ENCODE measurements at regions not wholly inside any gene's neighbourhood (a gene's known extent, or its start where the extent isn't known, plus 50 kb on each side); places are given as distances from the start of the nearest gene placed in this dataset.

DNA sequence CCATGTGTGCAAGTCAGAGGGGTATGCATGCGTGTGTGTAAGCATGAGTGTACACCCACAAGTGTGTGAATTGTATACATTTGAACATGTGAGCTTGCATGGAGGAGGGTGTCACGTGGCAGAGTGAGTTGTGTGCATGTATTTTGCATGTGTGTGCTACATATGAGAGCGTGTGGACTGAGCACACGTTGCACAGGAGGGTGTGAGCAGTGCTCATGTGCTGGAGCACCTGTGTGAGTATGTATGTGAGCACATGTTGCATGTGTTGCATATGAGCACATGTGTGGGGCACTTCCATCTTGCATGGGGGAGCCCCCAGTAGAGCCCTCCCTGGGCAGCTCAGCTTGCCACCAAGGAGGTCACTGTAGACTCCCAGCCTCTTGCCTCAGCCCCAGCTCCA is 180.2 kb upstream of the MYL2 start:
- DNase-seq = no peak

- DNase-seq = no peak
Measured at GRCh38 chr12:111100003-111100402, 179.6 kb upstream of the MYL2 start.

- DNase-seq = no peak
Measured at GRCh38 chr12:111099186-111099585, 178.8 kb upstream of the MYL2 start.

DNA sequence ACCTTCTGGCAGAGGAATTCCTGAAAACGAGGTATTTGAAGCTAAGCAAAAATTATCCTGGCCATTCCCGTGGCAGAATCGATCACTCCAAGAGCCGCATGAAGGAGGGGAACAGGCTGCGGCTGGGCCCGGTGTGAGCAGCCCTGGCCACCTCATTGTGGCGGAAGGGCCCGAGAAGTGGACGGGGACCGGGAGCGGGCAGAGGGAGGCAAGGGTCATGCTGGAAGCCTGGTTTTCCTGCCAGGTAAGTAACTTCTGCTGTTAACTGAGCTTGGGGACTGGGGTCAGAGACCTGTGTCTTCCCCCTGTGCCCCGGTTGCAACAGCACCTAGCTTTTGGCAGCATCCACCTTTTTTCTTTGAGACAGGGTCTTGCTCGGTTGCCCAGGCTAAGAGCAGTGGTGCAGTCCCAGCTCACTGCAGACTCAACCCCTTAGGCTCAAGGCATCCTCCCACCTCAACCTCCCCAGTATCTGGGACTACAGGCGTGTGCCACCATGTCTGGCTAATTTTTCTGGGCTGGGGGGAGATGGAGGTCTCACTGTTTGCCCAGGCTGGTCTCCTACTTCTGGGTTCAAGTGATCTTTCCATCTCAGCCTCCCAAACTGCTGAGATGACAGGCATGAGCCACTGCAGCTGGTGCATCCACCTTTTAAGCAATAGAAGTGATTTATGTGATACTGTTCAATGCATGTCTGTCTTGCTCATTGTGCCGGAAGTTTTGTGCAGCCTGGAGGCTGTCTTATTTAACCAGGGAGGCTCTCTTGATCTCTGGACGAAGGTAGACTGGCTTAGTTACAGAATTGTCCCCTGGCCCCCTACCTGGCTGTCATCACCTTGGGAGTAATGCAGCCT is 174.0 kb upstream of the MYL2 start:
- no peak for DNase-seq

DNA sequence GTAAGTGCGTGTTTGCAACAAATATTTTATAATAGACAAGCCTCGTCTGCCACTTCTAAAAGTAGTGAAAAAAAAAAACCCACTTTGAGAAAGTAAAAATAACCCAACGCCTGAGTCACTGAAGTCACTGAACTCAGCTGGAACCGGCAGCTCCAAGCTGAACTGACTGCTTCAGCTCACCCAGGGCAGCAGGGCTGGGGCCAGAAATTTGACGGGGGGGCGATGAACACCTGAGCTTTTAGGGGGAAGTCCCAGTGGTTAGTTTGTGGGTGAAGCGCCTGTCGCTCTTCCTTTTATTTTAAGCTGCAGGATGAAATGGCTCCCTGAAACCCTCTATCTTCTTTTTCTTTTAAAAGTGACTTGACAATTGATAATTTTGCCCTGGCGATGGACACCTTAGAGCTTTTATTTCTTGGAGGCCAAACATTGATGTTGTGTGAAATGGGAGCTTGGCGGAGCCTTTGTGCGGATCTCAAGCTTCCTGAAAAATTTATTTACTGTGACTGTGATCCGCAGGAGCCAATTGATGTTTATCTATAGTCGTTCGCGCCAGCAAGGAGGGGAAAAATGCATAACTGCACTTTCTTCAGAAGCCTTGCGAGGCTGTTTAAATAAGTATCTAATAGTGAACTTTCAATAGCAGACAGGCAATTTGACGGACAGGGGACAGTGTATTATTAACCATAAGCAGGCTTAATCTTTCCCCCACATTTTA is 173.2 kb upstream of the MYL2 start:
- no peak for DNase-seq

- no peak for DNase-seq
Measured at GRCh38 chr12:111091051-111091450, 170.7 kb upstream of the MYL2 start.

DNA sequence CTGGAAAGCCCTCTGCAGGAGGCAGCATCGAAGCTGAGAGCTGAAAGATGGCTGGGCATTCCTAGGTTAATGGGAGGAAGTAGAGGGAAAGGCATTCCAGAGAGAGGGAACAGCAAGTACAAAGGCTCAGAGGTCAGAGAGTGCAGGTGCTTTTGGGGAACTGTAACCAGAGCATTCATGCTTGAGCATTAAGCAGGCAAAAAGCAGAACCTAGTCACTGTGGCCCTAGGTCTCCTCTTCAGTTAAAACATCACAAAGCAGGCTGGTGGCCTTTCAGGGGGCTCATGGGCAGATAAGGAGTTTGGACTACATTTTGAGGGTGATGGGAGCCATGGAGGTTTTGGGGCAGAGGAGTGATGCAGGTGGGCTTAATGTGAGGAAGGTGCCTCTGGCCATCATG is 169.2 kb upstream of the MYL2 start:
- DNase-seq = no peak

DNA sequence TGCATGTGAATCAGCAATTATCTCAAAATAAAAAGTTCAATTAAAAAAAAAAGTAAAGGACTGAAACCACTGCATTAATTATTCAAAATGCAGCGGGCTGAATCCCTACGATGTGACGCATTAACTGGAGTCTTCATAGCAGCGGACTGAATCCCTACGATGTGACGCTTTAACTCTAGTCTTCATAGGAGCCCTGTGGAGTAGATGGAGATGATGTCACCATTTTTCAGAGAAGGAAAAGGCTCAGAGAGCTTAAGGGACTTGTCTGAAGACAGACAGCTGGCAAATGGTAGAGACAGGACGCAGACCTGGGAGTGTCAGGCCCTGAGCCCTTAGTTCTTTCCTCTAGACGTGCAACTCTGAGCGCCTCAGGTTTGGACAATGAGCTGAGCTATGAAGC is 168.0 kb upstream of the MYL2 start:
- DNase-seq = no peak

GRCh38 chr12:111086947-111087700 is 166.7 kb upstream of the MYL2 start:
- no peak for DNase-seq

DNA sequence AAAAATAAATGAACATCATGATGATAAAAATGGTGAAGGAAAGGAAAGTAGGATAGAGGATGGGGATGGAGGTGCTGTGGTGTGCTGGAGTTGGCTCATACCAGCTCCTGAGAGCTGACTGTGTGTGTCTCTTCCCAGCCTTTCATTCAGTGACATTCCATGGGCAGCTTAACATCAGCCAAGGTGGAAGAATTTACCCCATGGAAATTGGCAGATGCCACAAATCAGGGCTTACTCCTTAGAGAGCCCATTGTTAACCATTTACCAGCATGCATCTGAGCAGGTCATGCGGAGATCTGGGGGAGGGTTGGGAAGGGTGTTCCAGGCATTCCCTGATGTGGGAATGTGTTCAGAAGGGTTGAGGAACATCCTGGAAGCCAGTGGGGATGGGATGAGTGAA is 164.7 kb upstream of the MYL2 start:
- no peak for DNase-seq

DNA sequence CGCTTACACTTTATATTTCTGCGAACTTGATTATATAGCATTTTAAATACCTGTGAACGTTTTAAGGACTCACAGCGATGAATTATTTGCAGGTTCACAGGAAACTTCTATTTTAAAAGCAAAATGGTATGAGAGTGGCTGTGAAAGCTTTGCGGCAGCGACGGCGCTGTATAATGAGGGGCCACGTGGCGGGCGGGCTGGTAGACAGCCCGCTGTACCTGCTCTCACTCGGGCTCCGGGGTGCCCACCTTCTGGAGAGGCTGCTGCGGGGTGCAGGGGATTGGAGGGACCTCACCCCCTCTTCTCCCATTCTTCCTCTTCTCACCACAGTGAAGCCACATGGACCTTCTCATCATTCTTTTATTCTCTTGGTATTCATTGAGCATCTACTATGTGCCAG is 164.2 kb upstream of the MYL2 start:
- no peak for DNase-seq

- no peak for DNase-seq
Measured at GRCh38 chr12:111084158-111084557, 163.8 kb upstream of the MYL2 start.

- DNase-seq = no peak
Measured at GRCh38 chr12:111081600-111081999, 161.2 kb upstream of the MYL2 start.

GRCh38 chr12:111078731-111079130 is 158.4 kb upstream of the MYL2 start:
- no peak for DNase-seq

GRCh38 chr12:111076611-111077451 is 156.5 kb upstream of the MYL2 start:
- no peak for DNase-seq

DNA sequence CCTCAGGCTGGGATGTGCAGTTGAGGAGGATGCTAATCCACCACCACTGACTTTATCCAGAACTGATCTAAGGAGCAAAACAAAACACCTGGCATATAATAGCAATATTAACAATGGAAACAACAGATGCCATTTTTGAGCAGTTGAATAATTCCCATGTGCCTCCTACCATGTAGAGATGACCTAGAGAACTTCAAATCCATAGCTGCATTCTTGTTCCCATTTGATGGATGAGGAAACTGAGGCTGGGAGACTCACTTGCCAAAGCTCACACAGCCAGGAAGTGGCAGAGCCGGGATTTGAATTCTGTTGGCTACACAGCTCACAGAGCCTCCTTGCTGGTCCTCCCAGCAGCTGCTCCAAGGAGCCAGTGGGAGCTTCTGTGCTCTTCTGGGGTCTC is 155.8 kb upstream of the MYL2 start:
- DNase-seq = no peak

DNA sequence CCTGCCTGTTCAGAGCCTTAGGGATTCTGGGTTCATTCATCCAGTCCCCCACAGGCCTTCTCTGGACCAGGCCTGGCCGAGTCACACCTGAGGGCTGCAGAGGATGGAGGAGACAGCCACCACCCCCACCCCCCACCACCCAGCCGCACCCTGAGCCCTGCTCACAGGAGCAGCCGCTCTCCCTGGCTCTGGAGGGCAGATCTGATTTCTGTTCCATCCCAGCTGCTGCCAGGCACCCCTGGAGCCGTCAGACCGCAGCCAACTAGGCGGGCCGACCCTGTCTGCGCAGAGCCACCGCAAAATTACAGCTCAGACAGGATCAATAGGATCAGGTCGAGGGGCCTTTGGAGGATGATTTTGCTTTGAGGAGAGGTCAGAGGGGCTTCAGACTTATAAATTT is 154.6 kb upstream of the MYL2 start:
- no peak for DNase-seq

GRCh38 chr12:111074559-111074958 is 154.2 kb upstream of the MYL2 start:
- no peak for DNase-seq

DNA sequence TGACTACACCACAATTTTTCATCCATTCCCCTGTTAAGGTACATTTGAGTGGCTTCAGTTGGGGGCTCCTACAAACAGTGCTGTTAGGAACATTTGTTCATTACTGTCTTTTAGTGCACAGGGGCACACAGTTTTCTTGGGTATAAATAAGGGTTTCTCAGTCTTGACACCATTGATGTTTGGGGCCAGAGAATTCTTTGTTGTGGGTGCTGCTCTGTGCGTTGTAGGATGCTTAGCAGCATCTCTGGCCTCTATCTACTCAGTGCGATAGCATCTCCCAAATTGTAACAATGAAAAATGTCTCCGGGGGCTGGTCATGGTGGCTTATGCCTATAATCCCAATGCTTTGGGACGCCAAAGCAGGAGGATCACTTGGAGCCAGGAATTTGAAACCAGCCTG is 153.0 kb upstream of the MYL2 start:
- no peak for DNase-seq

- DNase-seq = no peak
Measured at GRCh38 chr12:111072299-111072698, 151.9 kb upstream of the MYL2 start.

DNA sequence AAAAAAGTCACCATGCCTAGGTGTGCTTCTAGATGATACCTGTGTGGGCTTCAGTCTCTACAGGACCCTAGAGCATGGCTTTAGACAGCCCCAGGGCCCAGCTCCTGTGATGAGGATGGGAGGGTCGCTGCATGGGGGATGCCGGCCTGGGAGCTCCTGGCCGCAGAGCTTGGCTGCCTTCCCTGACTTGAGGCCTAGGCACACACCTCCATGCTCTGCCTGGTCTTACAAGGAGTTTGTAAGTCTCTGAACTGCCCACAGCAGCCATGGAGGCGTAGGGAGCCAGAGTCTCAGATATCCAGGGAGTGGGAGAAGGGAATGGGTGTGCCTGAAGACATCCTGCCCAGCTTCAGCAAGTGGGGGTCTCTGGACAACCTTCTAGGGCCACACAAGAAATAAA is 149.5 kb upstream of the MYL2 start:
- no peak for DNase-seq

- no peak for DNase-seq
Measured at GRCh38 chr12:111068290-111068689, 147.9 kb upstream of the MYL2 start.

GRCh38 chr12:111067498-111067897 is 147.1 kb upstream of the MYL2 start:
- no peak for DNase-seq

Data from SIG-M5 (cell line).